ENCODE measurements at regions not wholly inside any gene's neighbourhood (a gene's known extent, or its start where the extent isn't known, plus 50 kb on each side); places are given as distances from the start of the nearest gene placed in this dataset.
A peak's percentile ranks its signal among the peaks of the same experiment; 100 is the strongest.

- ChIA-PET POLR2A (interaction anchor here (0.8 kb wide), 1 partner anchor 543 kb away, joined by 3 read pairs; no protein-coding TSS in a partner anchor), CTCF (ENCODE audit: unreplicated experiment) (no interaction called here)
- H3K9me3 ChIP-seq (ENCODE audit: low read length): no peaks in the 10 kb centered on the region
- no peaks in the 10 kb centered on the region for H3K36me3 ChIP-seq (ENCODE audit: insufficient read depth, low read length)
- H3K4me2 ChIP-seq (ENCODE audit: low read length): no peak overlapping the region
- no peak overlapping the region for H3K27ac ChIP-seq (ENCODE audit: low read depth, low read length, poor library complexity, severe bottlenecking)
- intact Hi-C loops (cut with micrococcal nuclease; ENCODE audit: unreplicated experiment): no loop called here
- no peaks in the 10 kb centered on the region for H3K9me2 ChIP-seq (ENCODE audit: insufficient read depth, low read length)
- TF ChIP-seq EZH2phosphoT487 (IDR thresholded peaks at IDR 0.05; ENCODE audit: borderline replicate concordance, low read depth, low read length): no peak
- TF ChIP-seq, protein P1, sequence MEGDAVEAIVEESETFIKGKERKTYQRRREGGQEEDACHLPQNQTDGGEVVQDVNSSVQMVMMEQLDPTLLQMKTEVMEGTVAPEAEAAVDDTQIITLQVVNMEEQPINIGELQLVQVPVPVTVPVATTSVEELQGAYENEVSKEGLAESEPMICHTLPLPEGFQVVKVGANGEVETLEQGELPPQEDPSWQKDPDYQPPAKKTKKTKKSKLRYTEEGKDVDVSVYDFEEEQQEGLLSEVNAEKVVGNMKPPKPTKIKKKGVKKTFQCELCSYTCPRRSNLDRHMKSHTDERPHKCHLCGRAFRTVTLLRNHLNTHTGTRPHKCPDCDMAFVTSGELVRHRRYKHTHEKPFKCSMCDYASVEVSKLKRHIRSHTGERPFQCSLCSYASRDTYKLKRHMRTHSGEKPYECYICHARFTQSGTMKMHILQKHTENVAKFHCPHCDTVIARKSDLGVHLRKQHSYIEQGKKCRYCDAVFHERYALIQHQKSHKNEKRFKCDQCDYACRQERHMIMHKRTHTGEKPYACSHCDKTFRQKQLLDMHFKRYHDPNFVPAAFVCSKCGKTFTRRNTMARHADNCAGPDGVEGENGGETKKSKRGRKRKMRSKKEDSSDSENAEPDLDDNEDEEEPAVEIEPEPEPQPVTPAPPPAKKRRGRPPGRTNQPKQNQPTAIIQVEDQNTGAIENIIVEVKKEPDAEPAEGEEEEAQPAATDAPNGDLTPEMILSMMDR (conservative IDR thresholded peaks at IDR 0.05; ENCODE audit: low read length): peak; percentile 15; the same call in 1 of the 2 replicates
- H3K4me1 ChIP-seq (ENCODE audit: insufficient read depth, low read length, poor library complexity, severe bottlenecking): no peaks in the 10 kb centered on the region
- no peak overlapping the region for H3K4me3 ChIP-seq (ENCODE audit: low read depth, low read length, poor library complexity, severe bottlenecking)
- no peak for DNase-seq (ENCODE audit: low spot score)
- no peak overlapping the region for H2AFZ ChIP-seq (ENCODE audit: low read length)
- no peaks in the 10 kb centered on the region for H4K20me1 ChIP-seq (ENCODE audit: insufficient read depth, low read length)
- BruUV-seq (replicated peaks): no TSS peak
- H3K79me2 ChIP-seq (ENCODE audit: insufficient read depth, low read depth, low read length): no peaks in the 10 kb centered on the region
Measured at GRCh38 chr1:79069828-79070227, 63.3 kb upstream of the ADGRL4 start.

- H4K20me1 ChIP-seq (ENCODE audit: insufficient read depth, low read length): no peaks in the 10 kb centered on the region
- no peak overlapping the region for H3K27ac ChIP-seq (ENCODE audit: low read depth, low read length, poor library complexity, severe bottlenecking)
- ChIA-PET POLR2A (no interaction called here), CTCF (ENCODE audit: unreplicated experiment) (no interaction called here)
- no peak for DNase-seq (ENCODE audit: low spot score)
- no peak overlapping the region for H3K4me3 ChIP-seq (ENCODE audit: low read depth, low read length, poor library complexity, severe bottlenecking)
- no peak overlapping the region for H3K4me2 ChIP-seq (ENCODE audit: low read length)
- H3K4me1 ChIP-seq (ENCODE audit: insufficient read depth, low read length, poor library complexity, severe bottlenecking): no peaks in the 10 kb centered on the region
- H3K9me2 ChIP-seq (ENCODE audit: insufficient read depth, low read length): no peaks in the 10 kb centered on the region
- TF ChIP-seq EZH2phosphoT487 (IDR thresholded peaks at IDR 0.05; ENCODE audit: borderline replicate concordance, low read depth, low read length): no peak
- TF ChIP-seq, protein P1 (conservative IDR thresholded peaks at IDR 0.05; ENCODE audit: low read length): no peak
- no peaks in the 10 kb centered on the region for H3K9me3 ChIP-seq (ENCODE audit: low read length)
- H3K36me3 ChIP-seq (ENCODE audit: insufficient read depth, low read length): no peaks in the 10 kb centered on the region
- no TSS peak for BruUV-seq (replicated peaks)
- no peak overlapping the region for H2AFZ ChIP-seq (ENCODE audit: low read length)
- H3K79me2 ChIP-seq (ENCODE audit: insufficient read depth, low read depth, low read length): no peaks in the 10 kb centered on the region
- intact Hi-C loops (cut with micrococcal nuclease; ENCODE audit: unreplicated experiment): no loop called here
Measured at GRCh38 chr1:79059341-79059740, 52.8 kb upstream of the ADGRL4 start.
